ENCODE measurements at regions not wholly inside any gene's neighbourhood (a gene's known extent, or its start where the extent isn't known, plus 50 kb on each side); places are given as distances from the start of the nearest gene placed in this dataset.

DNA sequence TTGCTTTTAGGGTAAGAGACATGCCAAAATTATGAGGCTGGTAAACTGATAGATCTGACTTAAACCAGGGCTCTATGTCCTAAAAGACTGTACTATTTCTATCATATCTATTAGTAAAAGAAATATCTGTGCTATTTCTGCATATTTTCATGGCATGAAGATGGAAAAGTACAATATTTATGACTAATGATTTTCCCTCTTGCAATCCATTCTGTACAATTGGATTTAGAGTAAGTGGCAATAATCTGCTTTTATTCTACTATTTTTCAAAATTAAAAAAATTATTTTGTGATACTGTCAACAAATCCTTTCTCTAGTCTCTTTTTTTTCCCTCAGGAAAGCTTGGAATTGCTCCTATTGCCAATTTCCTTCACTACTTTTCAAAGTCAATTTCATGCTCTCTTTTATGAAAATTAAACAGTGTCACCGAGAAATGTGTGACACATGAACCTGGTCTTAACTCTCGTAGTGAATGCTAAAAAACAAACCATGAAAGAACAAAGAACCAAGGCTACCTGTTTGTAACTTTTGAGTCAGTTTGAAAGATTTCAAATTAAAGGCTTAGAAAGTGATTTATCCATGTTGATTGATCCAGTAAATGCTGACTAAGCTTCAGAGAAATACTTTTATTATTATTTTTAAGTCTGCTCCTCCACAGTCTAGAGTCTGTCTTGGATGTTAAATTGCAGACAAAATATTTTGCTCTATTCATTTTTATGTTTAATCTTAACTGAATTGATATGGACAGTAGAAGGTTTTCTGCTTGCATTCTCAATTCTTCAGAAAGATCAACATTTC lies 262.7 kb upstream of the CHRM2 start:
- TF ChIP-seq CTCF (conservative IDR thresholded peaks at IDR 0.05; ENCODE audit: low read depth, low read length) (no peak), EZH2 (IDR thresholded peaks at IDR 0.05; ENCODE audit: borderline replicate concordance, low read depth, low read length, poor library complexity, severe bottlenecking) (no peak)

Measured in A673 (cell line).